Suprapubic skin (tissue), 4 donors: ENCODE measurements at regions not wholly inside any gene's neighbourhood (a gene's known extent, or its start where the extent isn't known, plus 50 kb on each side); places are given as distances from the start of the nearest gene placed in this dataset.

ENCODE experiments used
- DNase-seq, 2 donors: peaks; one replicate each; pipeline ENCODE4 v3.0.0-alpha.2; 2019; ENCODE audit warnings: low spot score in 2 of 2
- H3K27ac ChIP-seq: fragments of 200-600 bp; sonication (generic); one replicate; pipeline ENCODE4 v1.5.1; 2019
- H3K27me3 ChIP-seq: fragments of 200-600 bp; sonication (generic); one replicate; pipeline ENCODE4 v1.5.1; 2019
- H3K36me3 ChIP-seq: fragments of 200-600 bp; sonication (generic); one replicate; pipeline ENCODE4 v1.5.1; 2019
- H3K4me1 ChIP-seq: fragments of 200-600 bp; sonication (generic); one replicate; pipeline ENCODE4 v1.5.1; 2019
- H3K4me3 ChIP-seq: fragments of 200-600 bp; sonication (generic); one replicate; pipeline ENCODE4 v1.5.1; 2019; ENCODE audit warnings: mild to moderate bottlenecking
- H3K9me3 ChIP-seq: fragments of 200-600 bp; sonication (generic); one replicate; pipeline ENCODE4 v1.5.1; 2019
- CTCF ChIP-seq, 2 donors: fragments of 200-600 bp in 1 of 2; fragments of 450-650 bp in 1 of 2; sonication (generic) in 1 of 2; IDR thresholded peaks; one replicate each; pipeline ENCODE4 v1.5.1; 2016 to 2019; ENCODE audit warnings: antibody characterized with exemption in 2 of 2, mild to moderate bottlenecking in 1 of 2, moderate library complexity in 1 of 2
- EP300 ChIP-seq: sonication (generic); formaldehyde crosslinking; IDR thresholded peaks from one replicate; pipeline ENCODE4 v1.6.1; 2017; ENCODE audit warnings: antibody characterized with exemption
- POLR2A ChIP-seq, 2 donors: fragments of 450-650 bp; IDR thresholded peaks; one replicate each; pipeline ENCODE4 v1.6.1; 2017; ENCODE audit warnings: antibody characterized with exemption in 2 of 2, mild to moderate bottlenecking in 2 of 2, moderate library complexity in 2 of 2
- POLR2AphosphoS5 ChIP-seq, 3 donors: sonication (generic); formaldehyde crosslinking; IDR thresholded peaks; one replicate each; pipeline ENCODE4 v1.6.1; 2017; ENCODE audit warnings: antibody characterized with exemption in 3 of 3
- WGBS: methylation state at CpG from one replicate; pipeline ENCODE4 v1.1.5; 2018; 5-methylcytosine and 5-hydroxymethylcytosine counted together

- WGBS: 19% methylated on average over 3 of the region's 3 CpGs
- no peak for DNase-seq
- Histone ChIP-seq H3K27me3 (no peaks in the 10 kb centered on the region), H3K4me1 (peaks cover 35% of the 10 kb centered on the region), H3K4me3 (no peak overlapping the region), H3K27ac (no peak overlapping the region), H3K36me3 (no peaks in the 10 kb centered on the region), H3K9me3 (no peaks in the 10 kb centered on the region)
- TF ChIP-seq POLR2AphosphoS5 (IDR thresholded peaks at IDR 0.05): no peak
- no peak for TF ChIP-seq POLR2A (IDR thresholded peaks at IDR 0.05)
- no peak for TF ChIP-seq EP300
- no peak for TF ChIP-seq CTCF (IDR thresholded peaks at IDR 0.05)
Measured at GRCh38 chr9:530681-531080, 310.8 kb upstream of the DMRT1 start.

- no peaks in the 10 kb centered on the region for H3K36me3 ChIP-seq
- 75% methylated on average over 6 of the region's 6 CpGs for WGBS
- no peaks in the 10 kb centered on the region for H3K9me3 ChIP-seq
- H3K4me3 ChIP-seq: no peak overlapping the region
- H3K27me3 ChIP-seq: no peaks in the 10 kb centered on the region
- no peak for DNase-seq
- H3K27ac ChIP-seq: no peak overlapping the region
- peaks cover 45% of the 10 kb centered on the region for H3K4me1 ChIP-seq
- TF ChIP-seq CTCF (IDR thresholded peaks at IDR 0.05) (no peak), POLR2AphosphoS5 (IDR thresholded peaks at IDR 0.05) (no peak), EP300 (no peak), POLR2A (IDR thresholded peaks at IDR 0.05) (no peak)
Measured at GRCh38 chr9:532707-533106, 308.8 kb upstream of the DMRT1 start.

- no peak for DNase-seq
- no peak for TF ChIP-seq POLR2AphosphoS5 (IDR thresholded peaks at IDR 0.05)
- no peak for TF ChIP-seq POLR2A (IDR thresholded peaks at IDR 0.05)
- no peak for TF ChIP-seq EP300
- TF ChIP-seq CTCF (IDR thresholded peaks at IDR 0.05): no peak
- Histone ChIP-seq H3K36me3 (no peaks in the 10 kb centered on the region), H3K4me1 (peaks cover 41% of the 10 kb centered on the region), H3K27me3 (no peaks in the 10 kb centered on the region), H3K9me3 (no peaks in the 10 kb centered on the region), H3K4me3 (no peak overlapping the region), H3K27ac (no peak overlapping the region)
- 22% methylated on average over 4 of the region's 4 CpGs for WGBS
Measured at GRCh38 chr9:534886-535285, 306.6 kb upstream of the DMRT1 start.

GRCh38 chr9:535356-535755 is 306.1 kb upstream of the DMRT1 start:
- no peaks in the 10 kb centered on the region for H3K9me3 ChIP-seq
- H3K4me3 ChIP-seq: no peak overlapping the region
- no peak overlapping the region for H3K27ac ChIP-seq
- H3K36me3 ChIP-seq: no peaks in the 10 kb centered on the region
- 70% methylated on average over 4 of the region's 4 CpGs for WGBS
- H3K4me1 ChIP-seq: peaks cover 36% of the 10 kb centered on the region
- TF ChIP-seq POLR2AphosphoS5 (IDR thresholded peaks at IDR 0.05): no peak
- no peak for TF ChIP-seq CTCF (IDR thresholded peaks at IDR 0.05)
- no peak for TF ChIP-seq EP300
- no peak for TF ChIP-seq POLR2A (IDR thresholded peaks at IDR 0.05)
- DNase-seq: no peak
- no peaks in the 10 kb centered on the region for H3K27me3 ChIP-seq

- Histone ChIP-seq H3K27me3 (no peaks in the 10 kb centered on the region), H3K4me3 (no peak overlapping the region), H3K4me1 (peaks cover 29% of the 10 kb centered on the region), H3K27ac (no peak overlapping the region), H3K36me3 (no peaks in the 10 kb centered on the region), H3K9me3 (no peaks in the 10 kb centered on the region)
- 60% methylated on average over 11 of the region's 11 CpGs for WGBS
- DNase-seq: no peak
- TF ChIP-seq EP300: no peak
- no peak for TF ChIP-seq CTCF (IDR thresholded peaks at IDR 0.05)
Measured at GRCh38 chr9:536597-537511, 304.6 kb upstream of the DMRT1 start.
